ENCODE measurements at regions not wholly inside any gene's neighbourhood (a gene's known extent, or its start where the extent isn't known, plus 50 kb on each side); places are given as distances from the start of the nearest gene placed in this dataset.

DNA sequence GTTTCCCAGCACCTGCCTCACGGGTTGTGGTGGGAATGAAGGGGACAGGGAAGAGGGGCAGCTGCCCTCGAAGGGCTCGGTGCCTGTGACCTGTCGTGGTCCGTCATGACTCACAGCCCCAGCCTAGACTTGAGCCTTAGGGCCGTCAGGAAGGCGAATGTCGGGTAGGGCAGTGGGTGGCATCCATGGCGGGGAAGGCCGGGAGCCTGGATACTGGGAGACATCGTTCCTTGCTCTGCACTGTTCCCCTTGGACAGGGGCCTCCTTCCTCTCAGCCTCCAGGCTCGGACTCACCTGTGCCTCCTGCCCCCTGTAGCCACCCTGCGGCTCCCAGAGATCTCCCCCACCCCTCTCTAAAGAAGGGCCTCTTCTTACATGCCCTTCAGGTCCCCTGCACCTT lies 52.2 kb upstream of the APCDD1L start:
- TF ChIP-seq, protein P1, sequence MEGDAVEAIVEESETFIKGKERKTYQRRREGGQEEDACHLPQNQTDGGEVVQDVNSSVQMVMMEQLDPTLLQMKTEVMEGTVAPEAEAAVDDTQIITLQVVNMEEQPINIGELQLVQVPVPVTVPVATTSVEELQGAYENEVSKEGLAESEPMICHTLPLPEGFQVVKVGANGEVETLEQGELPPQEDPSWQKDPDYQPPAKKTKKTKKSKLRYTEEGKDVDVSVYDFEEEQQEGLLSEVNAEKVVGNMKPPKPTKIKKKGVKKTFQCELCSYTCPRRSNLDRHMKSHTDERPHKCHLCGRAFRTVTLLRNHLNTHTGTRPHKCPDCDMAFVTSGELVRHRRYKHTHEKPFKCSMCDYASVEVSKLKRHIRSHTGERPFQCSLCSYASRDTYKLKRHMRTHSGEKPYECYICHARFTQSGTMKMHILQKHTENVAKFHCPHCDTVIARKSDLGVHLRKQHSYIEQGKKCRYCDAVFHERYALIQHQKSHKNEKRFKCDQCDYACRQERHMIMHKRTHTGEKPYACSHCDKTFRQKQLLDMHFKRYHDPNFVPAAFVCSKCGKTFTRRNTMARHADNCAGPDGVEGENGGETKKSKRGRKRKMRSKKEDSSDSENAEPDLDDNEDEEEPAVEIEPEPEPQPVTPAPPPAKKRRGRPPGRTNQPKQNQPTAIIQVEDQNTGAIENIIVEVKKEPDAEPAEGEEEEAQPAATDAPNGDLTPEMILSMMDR (optimal IDR thresholded peaks at IDR 0.05 in 1 of 3, IDR thresholded peaks at IDR 0.05 in 1 of 3, conservative IDR thresholded peaks at IDR 0.05 in 1 of 3; ENCODE audit: extremely low read depth in 1 of 3, insufficient read depth in 2 of 3, low read length in 3 of 3): no peak
- no peak for TF ChIP-seq EZH2 (IDR thresholded peaks at IDR 0.05; ENCODE audit: low read length)

All from keratinocyte (primary cell).